H1 (cell line): ENCODE measurements at regions not wholly inside any gene's neighbourhood (a gene's known extent, or its start where the extent isn't known, plus 50 kb on each side); places are given as distances from the start of the nearest gene placed in this dataset.
A peak's percentile ranks its signal among the peaks of the same experiment; 100 is the strongest.

ENCODE experiments used
- CTCF ChIA-PET: fragments of 300-600 bp; sonication (Branson Sonifier 250); formaldehyde crosslinking; loops from one replicate; lab custom pipeline; 2021; ENCODE audit not compliant: partially characterized antibody; lab: Charles Lee
- POLR2A ChIA-PET: fragments of 300-600 bp; sonication (Branson Sonifier 250); formaldehyde crosslinking; loops from one replicate; lab custom pipeline; 2021; ENCODE audit warnings: inconsistent platforms; ENCODE audit not compliant: partially characterized antibody; lab: Charles Lee
- DNase-seq, 2 experiments: peaks; one replicate each; pipeline versions ENCODE4 v3.0.0 to v3.0.0-alpha.2; 2010 to 2022; ENCODE audit warnings: low spot score in 2 of 2, low read depth in 1 of 2, mixed read lengths in 1 of 2
- FAIRE-seq: peaks from 2 replicates; lab custom pipeline; 2011; peaks lifted over from hg19 to GRCh38; lab: Jason Lieb, UNC
- H2AFZ ChIP-seq: 2 replicates; pipeline ENCODE4 v1.8.1; 2012; ENCODE audit warnings: low read length, inconsistent platforms
- H2AK5ac ChIP-seq: 2 replicates; pipeline ENCODE4 v1.6.1; 2013; ENCODE audit warnings: low read depth, low read length
- H2BK120ac ChIP-seq: replicated peaks from 2 replicates; pipeline ENCODE3; 2013; ENCODE audit warnings: low read depth, low read length, inconsistent platforms
- H2BK12ac ChIP-seq: 2 replicates; pipeline ENCODE4 v1.6.1; 2013; ENCODE audit warnings: low read depth, low read length
- H2BK15ac ChIP-seq: 2 replicates; pipeline ENCODE4 v1.6.1; 2013; ENCODE audit warnings: low read length
- H2BK20ac ChIP-seq: 2 replicates; pipeline ENCODE4 v1.6.1; 2013; ENCODE audit warnings: low read length
- H2BK5ac ChIP-seq: 2 replicates; pipeline ENCODE4 v1.6.1; 2013; ENCODE audit warnings: low read depth, low read length
- H3K14ac ChIP-seq: 2 replicates; pipeline ENCODE4 v1.6.1; 2013; ENCODE audit warnings: inconsistent platforms; ENCODE audit not compliant: insufficient read length
- H3K18ac ChIP-seq: 2 replicates; pipeline ENCODE4 v1.6.1; 2013; ENCODE audit warnings: low read length; ENCODE audit errors: extremely low read depth
- H3K23ac ChIP-seq: 2 replicates; pipeline ENCODE4 v1.6.1; 2013; ENCODE audit warnings: inconsistent platforms; ENCODE audit not compliant: insufficient read length
- H3K23me2 ChIP-seq: 2 replicates; pipeline ENCODE4 v1.6.1; 2013; ENCODE audit warnings: low read depth, low read length
- H3K27ac ChIP-seq: 2 replicates; pipeline ENCODE4 v1.6.1; 2011; ENCODE audit warnings: low read depth, low read length, inconsistent platforms
- H3K27me3 ChIP-seq, 4 experiments: replicated peaks in 1 of 4; 1 replicate in 1 of 4; 2 replicates in 3 of 4; pipeline versions ENCODE4 v1.6.1 to v1.8.1; 2011 to 2013; ENCODE audit warnings: low read length in 3 of 4, mild to moderate bottlenecking in 3 of 4, inconsistent platforms in 2 of 4, mixed read lengths in 2 of 4, moderate library complexity in 1 of 4; ENCODE audit not compliant: control insufficient read depth in 3 of 4, insufficient read depth in 3 of 4; ENCODE audit errors: extremely low read depth in 1 of 4
- H3K36me3 ChIP-seq, 4 experiments: 2 replicates each; pipeline versions ENCODE4 v1.6.1 to v1.8.1; 2011 to 2013; ENCODE audit warnings: mild to moderate bottlenecking in 4 of 4, low read length in 3 of 4, moderate library complexity in 2 of 4, control low read depth in 1 of 4, inconsistent platforms in 1 of 4; ENCODE audit not compliant: insufficient read depth in 4 of 4, control insufficient read depth in 2 of 4
- H3K4ac ChIP-seq: replicated peaks from 2 replicates; pipeline ENCODE3; 2013; ENCODE audit warnings: low read length, low read depth, mixed read lengths, inconsistent platforms; ENCODE audit not compliant: insufficient read length
- H3K4me1 ChIP-seq, 4 experiments: replicated peaks in 1 of 4; 1 replicate in 1 of 4; 2 replicates in 3 of 4; pipeline versions ENCODE4 v1.6.1 to v1.8.1; 2011 to 2013; ENCODE audit warnings: low read length in 3 of 4, inconsistent platforms in 2 of 4, mixed read lengths in 1 of 4; ENCODE audit not compliant: insufficient read depth in 4 of 4, control insufficient read depth in 3 of 4
- H3K4me2 ChIP-seq, 2 experiments: 2 replicates each; pipeline versions ENCODE4 v1.6.1 to v1.8.1; 2011 to 2013; ENCODE audit warnings: low read depth in 2 of 2, low read length in 2 of 2, control low read depth in 1 of 2, inconsistent platforms in 1 of 2, mild to moderate bottlenecking in 1 of 2; ENCODE audit not compliant: insufficient read depth in 1 of 2
- H3K4me3 ChIP-seq, 4 experiments: fragments of 200-600, 300-600 bp in 1 of 4; sonication (generic), shearing (Covaris generic), sonication (Bioruptor Twin) in 1 of 4; 2 replicates each; pipeline versions ENCODE4 v1.5.1 to v1.8.1; 2011 to 2016; ENCODE audit warnings: low read length in 4 of 4, low read depth in 3 of 4, control low read depth in 2 of 4, inconsistent platforms in 2 of 4, mild to moderate bottlenecking in 2 of 4, mixed read lengths in 1 of 4, moderate library complexity in 1 of 4; ENCODE audit not compliant: insufficient read depth in 2 of 4; ENCODE audit errors: extremely low read depth in 1 of 4
- H3K56ac ChIP-seq: replicated peaks from 2 replicates; pipeline ENCODE3; 2013; ENCODE audit warnings: low read depth, mild to moderate bottlenecking, mixed read lengths, low read length, inconsistent platforms; ENCODE audit not compliant: insufficient read length
- H3K79me1 ChIP-seq: 2 replicates; pipeline ENCODE4 v1.6.1; 2013; ENCODE audit warnings: low read depth, low read length, control low read depth
- H3K79me2 ChIP-seq, 2 experiments: 2 replicates each; pipeline versions ENCODE4 v1.6.1 to v1.8.1; 2012 to 2013; ENCODE audit warnings: low read length in 2 of 2, mild to moderate bottlenecking in 2 of 2, inconsistent platforms in 1 of 2; ENCODE audit not compliant: insufficient read depth in 2 of 2, control insufficient read depth in 1 of 2
- H3K9ac ChIP-seq, 4 experiments: replicated peaks in 1 of 4; 1 replicate in 1 of 4; 2 replicates in 3 of 4; pipeline versions ENCODE4 v1.6.1 to v1.8.1; 2011 to 2013; ENCODE audit warnings: low read depth in 3 of 4, low read length in 3 of 4, control low read depth in 2 of 4, mild to moderate bottlenecking in 2 of 4, moderate library complexity in 2 of 4, inconsistent platforms in 1 of 4; ENCODE audit errors: extremely low read depth in 1 of 4
- H3K9me3 ChIP-seq, 2 experiments: 2 replicates each; pipeline versions ENCODE4 v1.6.1 to v1.8.1; 2012 to 2013; ENCODE audit warnings: mild to moderate bottlenecking in 2 of 2, moderate library complexity in 2 of 2, control low read depth in 1 of 2, inconsistent platforms in 1 of 2, low read depth in 1 of 2, low read length in 1 of 2, mixed read lengths in 1 of 2; ENCODE audit not compliant: insufficient read depth in 2 of 2
- H4K20me1 ChIP-seq, 2 experiments: replicated peaks in 1 of 2; 2 replicates each; pipeline versions ENCODE3 to v1.8.1; 2011 to 2013; ENCODE audit warnings: inconsistent platforms in 2 of 2, low read length in 2 of 2, mild to moderate bottlenecking in 1 of 2; ENCODE audit not compliant: insufficient read depth in 2 of 2, control insufficient read depth in 1 of 2
- H4K5ac ChIP-seq: 2 replicates; pipeline ENCODE4 v1.6.1; 2013; ENCODE audit warnings: low read length, low read depth, mixed read lengths, inconsistent platforms; ENCODE audit not compliant: insufficient read length
- H4K8ac ChIP-seq: 2 replicates; pipeline ENCODE4 v1.8.0; 2013; ENCODE audit warnings: mild to moderate bottlenecking, moderate library complexity, low read length, inconsistent platforms; ENCODE audit not compliant: insufficient read depth; ENCODE audit errors: extremely low read depth
- H4K91ac ChIP-seq: replicated peaks from 2 replicates; pipeline ENCODE3; 2013; ENCODE audit warnings: low read length, mixed read lengths, inconsistent platforms; ENCODE audit not compliant: insufficient read length
- BACH1 ChIP-seq: IDR thresholded peaks from 2 replicates; pipeline ENCODE4 v1.6.1; 2012; ENCODE audit warnings: low read length, improper control_type of control experiment
- CBX5 ChIP-seq: fragments of 300-800, 300-1000 bp; sonication (generic); IDR thresholded peaks from 2 replicates; pipeline ENCODE4 v1.7.1; 2016; ENCODE audit warnings: antibody characterized with exemption, low read length, low read depth
- CBX8 ChIP-seq: fragments of 300-800, 300-1000 bp; sonication (generic); IDR thresholded peaks from 2 replicates; pipeline ENCODE4 v1.7.1; 2016; ENCODE audit warnings: low read depth, low read length, borderline replicate concordance
- CREB1 ChIP-seq: IDR thresholded peaks from 2 replicates; pipeline ENCODE4 v1.6.1; 2012; ENCODE audit warnings: inconsistent platforms
- GTF2F1 ChIP-seq: IDR thresholded peaks from 2 replicates; pipeline ENCODE4 v1.6.1; 2012; ENCODE audit warnings: low read depth, low read length, improper control_type of control experiment, borderline replicate concordance
- MAFK ChIP-seq: IDR thresholded peaks from 2 replicates; pipeline ENCODE4 v1.6.1; 2012; ENCODE audit warnings: low read depth, mild to moderate bottlenecking, improper control_type of control experiment, low read length
- POLR2A ChIP-seq, 2 experiments: IDR thresholded peaks; 1 replicate in 1 of 2; 2 replicates in 1 of 2; pipeline ENCODE4 v1.6.1; 2011; ENCODE audit warnings: low read depth in 2 of 2, low read length in 2 of 2, mild to moderate bottlenecking in 2 of 2; ENCODE audit errors: control extremely low read depth in 1 of 2
- RAD21 ChIP-seq, 2 experiments: IDR thresholded peaks in 1 of 2; conservative IDR thresholded peaks in 1 of 2; 2 replicates each; pipeline ENCODE4 v1.6.1; 2011; ENCODE audit warnings: low read depth in 2 of 2, low read length in 2 of 2, improper control_type of control experiment in 1 of 2, inconsistent platforms in 1 of 2, mild to moderate bottlenecking in 1 of 2, moderate library complexity in 1 of 2
- SRF ChIP-seq: IDR thresholded peaks from 2 replicates; pipeline ENCODE4 v1.6.1; 2011; ENCODE audit warnings: mild to moderate bottlenecking, low read depth, low read length, moderate library complexity
- SUZ12 ChIP-seq: fragments of 200-600 bp; sonication (generic); IDR thresholded peaks from 2 replicates; pipeline ENCODE4 v1.6.1; 2012; ENCODE audit warnings: mild to moderate bottlenecking, inconsistent platforms, low read length, moderate library complexity, mixed read lengths
- ZNF274 ChIP-seq: IDR thresholded peaks from 2 replicates; pipeline ENCODE4 v1.7.0; 2012; ENCODE audit warnings: low read length, borderline replicate concordance; ENCODE audit errors: extremely low read depth
- WGBS, 2 experiments: shearing (Covaris generic) in 1 of 2; methylation state at CpG; one replicate each; pipeline versions ENCODE4 v1.1.6 to v1.1.7; 2013 to 2015; ENCODE audit warnings: low lambda C conversion rate in 2 of 2, mixed read lengths in 2 of 2, inconsistent platforms in 1 of 2, low coverage in 1 of 2, missing lambda C conversion rate in 1 of 2; ENCODE audit not compliant: insufficient replicate concordance in 2 of 2, insufficient coverage in 1 of 2, insufficient read length in 1 of 2; ENCODE audit errors: extremely low coverage in 1 of 2, missing lambda C conversion rate in 1 of 2; 5-methylcytosine and 5-hydroxymethylcytosine counted together
- TF ChIP-seq, protein P1 (sequence below), 3 experiments: IDR thresholded peaks; 1 replicate in 2 of 3; 2 replicates in 1 of 3; pipeline versions ENCODE4 v1.5.1 to v1.6.1; 2011; ENCODE audit warnings: low read length in 3 of 3, mild to moderate bottlenecking in 3 of 3, inconsistent platforms in 2 of 3, low read depth in 1 of 3, moderate library complexity in 1 of 3; ENCODE audit not compliant: insufficient read depth in 1 of 3; ENCODE audit errors: control extremely low read depth in 1 of 3

DNA sequence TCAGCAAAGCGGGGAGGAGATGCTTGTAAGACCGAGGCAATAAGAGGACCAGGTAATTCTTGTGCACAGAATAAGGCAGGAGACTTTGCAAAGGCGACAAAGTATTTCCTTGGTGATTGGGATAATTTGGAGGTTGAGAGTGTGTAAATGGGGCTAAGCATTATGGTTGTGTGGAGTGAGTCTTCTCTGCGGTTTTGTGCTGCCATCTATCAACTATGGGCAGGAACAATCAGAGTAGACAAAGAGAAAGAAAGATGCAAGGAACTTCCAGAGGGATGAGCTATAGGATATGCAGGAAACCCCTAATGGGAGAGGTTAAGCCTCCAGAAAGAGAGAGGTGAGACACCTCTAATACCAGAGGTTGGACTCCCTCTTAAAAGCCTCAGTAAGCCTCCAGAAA lies 339.8 kb downstream of the PAPSS1 start:
- Histone ChIP-seq H3K18ac (no peak overlapping the region), H3K9ac (no peak overlapping the region), H3K14ac (no peak overlapping the region), H3K79me1 (no peaks in the 10 kb centered on the region), H2BK15ac (no peak overlapping the region), H4K20me1 (no peaks in the 10 kb centered on the region), H3K4me1 (0 out of 7 replicates have a peak, but pooled peaks cover 0 to 2% (median 0%) of the 10 kb centered on the region in 4 experiments), H2BK12ac (0 out of 2 replicates have a peak overlapping the region, but pooled peaks have one; percentile 6), H2BK20ac (no peak overlapping the region), H3K56ac (no peak overlapping the region), H2BK5ac (no peak overlapping the region; the same call in 1 of the 2 replicates), H4K8ac (no peak overlapping the region), H3K27ac (no peak overlapping the region), H4K91ac (no peak overlapping the region), H3K79me2 (no peaks in the 10 kb centered on the region), H3K23ac (no peak overlapping the region), H4K5ac (no peak overlapping the region), H3K23me2 (0 out of 2 replicates have a peak, but pooled peaks cover 2% of the 10 kb centered on the region), H2BK120ac (no peak overlapping the region), H3K36me3 (no peaks in the 10 kb centered on the region), H3K4me3 (no peak overlapping the region), H2AK5ac (no peak overlapping the region), H3K4me2 (no peak overlapping the region), H3K4ac (no peak overlapping the region), H3K27me3 (no peaks in the 10 kb centered on the region; a peak in 1 of 7 replicates), H3K9me3 (0 out of 4 replicates have a peak, but pooled peaks cover 0 to 2% of the 10 kb centered on the region in 2 experiments), H2AFZ (no peak overlapping the region)
- POLR2A ChIA-PET, result no interaction called here
- no peak for DNase-seq
- no peak for FAIRE-seq
- CTCF ChIA-PET, result interaction anchor here (0.7 to 1.3 kb wide), 5 partner anchors 11 to 285 kb away, joined by 3 read pairs; no protein-coding TSS in a partner anchor
- 93% methylated on average over 4 of the region's 4 CpGs; no CpG with 5 or more reads in 1 of the 2 experiments for WGBS, 2 experiments
- no peak for TF ChIP-seq RAD21 (IDR thresholded peaks at IDR 0.05 in 1 of 2, conservative IDR thresholded peaks at IDR 0.05 in 1 of 2; ENCODE audit: low read depth in 2 of 2, low read length in 2 of 2)
- TF ChIP-seq BACH1, result no peak
- TF ChIP-seq ZNF274, result no peak
- TF ChIP-seq CBX8, result no peak
- no peak for TF ChIP-seq MAFK
- no peak for TF ChIP-seq GTF2F1
- no peak for TF ChIP-seq POLR2A (IDR thresholded peaks at IDR 0.05; ENCODE audit: control extremely low read depth in 1 of 2, low read depth in 2 of 2, low read length in 2 of 2)
- no peak for TF ChIP-seq SUZ12
- no peak for TF ChIP-seq CBX5
- no peak for TF ChIP-seq SRF
- no peak for TF ChIP-seq CREB1
- TF ChIP-seq, protein P1, sequence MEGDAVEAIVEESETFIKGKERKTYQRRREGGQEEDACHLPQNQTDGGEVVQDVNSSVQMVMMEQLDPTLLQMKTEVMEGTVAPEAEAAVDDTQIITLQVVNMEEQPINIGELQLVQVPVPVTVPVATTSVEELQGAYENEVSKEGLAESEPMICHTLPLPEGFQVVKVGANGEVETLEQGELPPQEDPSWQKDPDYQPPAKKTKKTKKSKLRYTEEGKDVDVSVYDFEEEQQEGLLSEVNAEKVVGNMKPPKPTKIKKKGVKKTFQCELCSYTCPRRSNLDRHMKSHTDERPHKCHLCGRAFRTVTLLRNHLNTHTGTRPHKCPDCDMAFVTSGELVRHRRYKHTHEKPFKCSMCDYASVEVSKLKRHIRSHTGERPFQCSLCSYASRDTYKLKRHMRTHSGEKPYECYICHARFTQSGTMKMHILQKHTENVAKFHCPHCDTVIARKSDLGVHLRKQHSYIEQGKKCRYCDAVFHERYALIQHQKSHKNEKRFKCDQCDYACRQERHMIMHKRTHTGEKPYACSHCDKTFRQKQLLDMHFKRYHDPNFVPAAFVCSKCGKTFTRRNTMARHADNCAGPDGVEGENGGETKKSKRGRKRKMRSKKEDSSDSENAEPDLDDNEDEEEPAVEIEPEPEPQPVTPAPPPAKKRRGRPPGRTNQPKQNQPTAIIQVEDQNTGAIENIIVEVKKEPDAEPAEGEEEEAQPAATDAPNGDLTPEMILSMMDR (IDR thresholded peaks at IDR 0.05; ENCODE audit: control extremely low read depth in 1 of 3, insufficient read depth in 1 of 3, low read depth in 1 of 3, low read length in 3 of 3), result no peak
